Activated CD4-positive, alpha-beta T cell treated with anti-CD3 and anti-CD28 coated beads for 36 hours (primary cell): ENCODE measurements at regions not wholly inside any gene's neighbourhood (a gene's known extent, or its start where the extent isn't known, plus 50 kb on each side); places are given as distances from the start of the nearest gene placed in this dataset.

Source experiments
- ATAC-seq: fragments of 200-7000 bp; cut with Tn5 transposase; one replicate; pipeline ENCODE4 v1.10.0; 2021; ENCODE audit warnings: mild to moderate bottlenecking, moderate library complexity
- CTCF ChIA-PET: fragments of 350-600 bp; sonication (Branson Sonifier 250); formaldehyde crosslinking; loops from one replicate; lab custom pipeline; 2021; ENCODE audit warnings: antibody characterized with exemption; lab: Charles Lee
- POLR2A ChIA-PET: fragments of 350-600 bp; sonication (Branson Sonifier 250); formaldehyde crosslinking; loops from one replicate; lab custom pipeline; 2021; ENCODE audit warnings: antibody characterized with exemption, inconsistent platforms; lab: Charles Lee
- DNase-seq: peaks from one replicate; pipeline ENCODE4 v3.0.0-alpha.2; 2020
- H3K27ac Mint-ChIP-seq: one replicate; pipeline ENCODE4 v1.8.0; 2021; ENCODE audit warnings: mixed read lengths
- H3K27me3 Mint-ChIP-seq: one replicate; pipeline ENCODE4 v1.8.0; 2021; ENCODE audit warnings: mixed read lengths
- H3K36me3 Mint-ChIP-seq: one replicate; pipeline ENCODE4 v1.8.0; 2021; ENCODE audit warnings: low read depth, mixed read lengths
- H3K4me1 Mint-ChIP-seq: one replicate; pipeline ENCODE4 v1.8.0; 2021; ENCODE audit warnings: mixed read lengths
- H3K4me3 Mint-ChIP-seq: one replicate; pipeline ENCODE4 v1.8.0; 2021; ENCODE audit warnings: mild to moderate bottlenecking, moderate library complexity, mixed read lengths
- H3K9me3 Mint-ChIP-seq: one replicate; pipeline ENCODE4 v1.8.0; 2021; ENCODE audit warnings: low read depth, mixed read lengths
- intact Hi-C, 2 experiments: fragments of 100-400 bp; cut with DNase I in 1 of 2; cut with micrococcal nuclease in 1 of 2; formaldehyde crosslinking; loops; one replicate each; pipeline versions ENCODE4 v1.14.2 to v1.15.1; 2022 to 2024; cut with DNase I, micrococcal nuclease

DNA sequence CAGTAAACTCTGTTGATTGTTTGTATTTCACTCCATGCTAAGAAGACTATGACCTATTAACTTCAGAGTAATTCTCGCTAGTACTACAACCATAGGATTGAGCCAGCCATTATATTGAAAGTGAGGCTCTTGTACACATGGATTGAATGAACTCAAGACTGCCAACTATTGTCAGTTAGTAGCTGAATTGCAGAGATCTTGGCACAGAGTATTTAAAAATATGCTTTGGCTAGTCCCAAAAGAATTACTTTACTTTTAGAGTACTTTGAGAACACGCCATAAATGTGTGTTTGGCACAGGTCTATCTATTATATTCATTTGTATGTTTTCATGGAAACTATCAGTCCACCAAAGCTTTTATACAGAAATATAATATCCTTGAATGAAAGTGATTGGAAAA lies 226.7 kb upstream of the DCBLD2 start:
- ChIA-PET POLR2A (no interaction called here), CTCF (no interaction called here)
- Mint-ChIP-seq H3K4me1 (no peaks in the 10 kb centered on the region), H3K36me3 (no peaks in the 10 kb centered on the region), H3K9me3 (no peaks in the 10 kb centered on the region), H3K27me3 (no peaks in the 10 kb centered on the region), H3K4me3 (no peak overlapping the region), H3K27ac (no peak overlapping the region)
- DNase-seq (no peak), ATAC-seq (no peak)
- intact Hi-C loops: no loop called here

DNA sequence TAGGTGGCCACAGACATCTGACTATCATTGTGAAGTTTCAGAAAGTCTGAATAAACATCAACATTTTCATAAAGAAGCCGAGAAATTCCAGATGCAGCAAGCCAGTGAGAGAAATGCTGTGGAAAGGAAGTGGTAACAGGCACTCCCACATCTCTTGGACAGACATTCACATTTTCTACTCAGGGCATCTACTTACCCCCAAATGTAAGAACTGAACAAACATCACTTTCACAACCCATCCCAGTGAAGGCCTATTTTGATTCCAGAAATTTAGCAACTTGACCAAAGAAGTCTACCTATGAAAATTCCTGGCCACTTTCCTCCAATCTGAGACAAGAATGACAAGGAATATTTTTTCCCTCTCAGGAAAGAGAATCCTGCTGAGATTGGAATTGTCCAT lies 224.8 kb upstream of the DCBLD2 start:
- POLR2A ChIA-PET: no interaction called here
- no peaks in the 10 kb centered on the region for H3K27me3 Mint-ChIP-seq
- no peaks in the 10 kb centered on the region for H3K4me1 Mint-ChIP-seq
- intact Hi-C loops: no loop called here
- no peak for DNase-seq
- no peaks in the 10 kb centered on the region for H3K36me3 Mint-ChIP-seq
- no peak for ATAC-seq
- no peak overlapping the region for H3K4me3 Mint-ChIP-seq
- CTCF ChIA-PET: no interaction called here
- no peak overlapping the region for H3K27ac Mint-ChIP-seq
- no peaks in the 10 kb centered on the region for H3K9me3 Mint-ChIP-seq

DNA sequence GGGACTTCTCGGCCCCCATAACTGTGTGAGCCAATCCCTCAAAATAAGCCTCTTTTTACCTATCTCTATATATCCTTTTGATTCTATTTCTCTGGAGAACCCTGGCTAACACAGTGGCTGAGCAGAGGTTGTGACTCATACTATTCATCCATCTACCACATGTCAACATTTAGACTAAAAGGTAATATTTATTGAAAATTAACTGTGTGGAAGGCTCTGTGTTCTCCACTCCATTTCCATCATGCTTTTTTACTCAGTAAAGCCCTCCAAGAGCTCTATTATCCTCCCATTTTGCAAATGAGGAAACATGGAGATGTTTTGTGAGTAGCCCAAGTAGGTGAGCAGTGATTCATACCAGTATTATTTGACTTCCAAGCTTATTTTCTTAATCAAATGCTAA lies 217.9 kb upstream of the DCBLD2 start:
- intact Hi-C loops: no loop called here
- Mint-ChIP-seq H3K27me3 (peaks cover 2% of the 10 kb centered on the region), H3K9me3 (no peaks in the 10 kb centered on the region), H3K4me1 (no peaks in the 10 kb centered on the region), H3K4me3 (no peak overlapping the region), H3K27ac (no peak overlapping the region), H3K36me3 (no peaks in the 10 kb centered on the region)
- ChIA-PET CTCF (no interaction called here), POLR2A (no interaction called here)
- DNase-seq (no peak), ATAC-seq (no peak)

GRCh38 chr3:99118381-99118780 lies 216.9 kb upstream of the DCBLD2 start:
- Mint-ChIP-seq H3K36me3 (no peaks in the 10 kb centered on the region), H3K4me1 (no peaks in the 10 kb centered on the region), H3K4me3 (no peak overlapping the region), H3K27me3 (peaks cover 2% of the 10 kb centered on the region), H3K27ac (no peak overlapping the region), H3K9me3 (no peaks in the 10 kb centered on the region)
- DNase-seq (no peak), ATAC-seq (no peak)
- POLR2A ChIA-PET: no interaction called here
- CTCF ChIA-PET: no interaction called here
- intact Hi-C loops: no loop called here

DNA sequence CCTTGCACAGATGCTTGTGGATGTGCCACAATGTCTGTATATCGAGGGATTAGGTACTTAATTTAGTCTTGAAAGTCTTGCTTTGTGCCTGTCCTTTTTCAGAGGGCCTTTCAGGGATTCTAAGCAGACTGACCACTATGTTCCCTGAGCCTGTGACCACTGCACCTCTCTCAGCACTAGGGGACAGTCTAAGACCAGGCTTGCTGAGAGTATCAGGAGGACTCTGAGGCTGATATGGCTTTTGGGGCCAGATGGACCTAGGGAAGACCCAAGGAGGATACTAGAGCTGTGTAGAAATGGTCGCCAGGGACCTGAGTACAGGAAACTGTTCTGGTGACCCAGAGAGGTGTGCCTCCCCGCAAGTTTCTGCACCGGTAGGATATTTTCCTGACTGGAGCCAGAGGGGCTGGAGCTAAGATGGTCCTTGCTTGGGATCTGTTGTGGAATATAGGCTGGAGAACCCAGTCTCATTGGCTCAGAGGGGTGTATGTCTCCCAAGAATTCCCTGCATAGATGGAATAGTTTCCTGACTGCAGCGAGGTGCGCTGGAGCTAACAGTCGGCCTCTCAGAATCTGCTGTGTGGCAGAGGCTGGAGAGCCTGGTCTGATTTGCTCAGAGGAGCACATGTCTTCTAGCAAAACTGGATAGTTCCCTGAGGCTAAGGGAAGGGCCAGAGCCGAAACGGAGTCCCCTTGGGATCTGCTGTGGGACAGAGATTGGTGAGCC lies 213.2 kb upstream of the DCBLD2 start:
- Mint-ChIP-seq H3K27ac (no peak overlapping the region), H3K4me1 (no peaks in the 10 kb centered on the region), H3K4me3 (no peak overlapping the region), H3K36me3 (no peaks in the 10 kb centered on the region), H3K27me3 (peaks cover 4% of the 10 kb centered on the region), H3K9me3 (no peaks in the 10 kb centered on the region)
- CTCF ChIA-PET: interaction anchor here (0.8 kb wide), 1 partner anchor 654 kb away, joined by 4 read pairs; no protein-coding TSS in a partner anchor
- POLR2A ChIA-PET: no interaction called here
- DNase-seq (no peak), ATAC-seq (no peak)
- intact Hi-C loops: no loop called here

GRCh38 chr3:99111235-99111634 lies 209.7 kb upstream of the DCBLD2 start:
- no peaks in the 10 kb centered on the region for H3K36me3 Mint-ChIP-seq
- ChIA-PET CTCF (no interaction called here), POLR2A (no interaction called here)
- no peak overlapping the region for H3K27ac Mint-ChIP-seq
- no peaks in the 10 kb centered on the region for H3K4me1 Mint-ChIP-seq
- H3K4me3 Mint-ChIP-seq: no peak overlapping the region
- H3K27me3 Mint-ChIP-seq: peaks cover 3% of the 10 kb centered on the region
- H3K9me3 Mint-ChIP-seq: no peaks in the 10 kb centered on the region
- intact Hi-C loops: no loop called here
- DNase-seq: no peak
- no peak for ATAC-seq

GRCh38 chr3:99110401-99110800 lies 208.9 kb upstream of the DCBLD2 start:
- ChIA-PET CTCF (no interaction called here), POLR2A (no interaction called here)
- intact Hi-C loops: no loop called here
- H3K27me3 Mint-ChIP-seq: peaks cover 3% of the 10 kb centered on the region
- no peak overlapping the region for H3K27ac Mint-ChIP-seq
- ATAC-seq (no peak), DNase-seq (no peak)
- H3K4me3 Mint-ChIP-seq: no peak overlapping the region
- H3K36me3 Mint-ChIP-seq: no peaks in the 10 kb centered on the region
- H3K4me1 Mint-ChIP-seq: no peaks in the 10 kb centered on the region
- no peaks in the 10 kb centered on the region for H3K9me3 Mint-ChIP-seq

GRCh38 chr3:99108508-99108907 lies 207.0 kb upstream of the DCBLD2 start:
- ChIA-PET CTCF (no interaction called here), POLR2A (no interaction called here)
- Mint-ChIP-seq H3K4me1 (no peaks in the 10 kb centered on the region), H3K36me3 (no peaks in the 10 kb centered on the region), H3K27me3 (peaks cover 3% of the 10 kb centered on the region), H3K27ac (no peak overlapping the region), H3K9me3 (no peaks in the 10 kb centered on the region), H3K4me3 (no peak overlapping the region)
- no peak for ATAC-seq
- intact Hi-C loops: no loop called here
- DNase-seq: no peak

- ATAC-seq: no peak
- H3K4me1 Mint-ChIP-seq: no peaks in the 10 kb centered on the region
- no peaks in the 10 kb centered on the region for H3K36me3 Mint-ChIP-seq
- no peak overlapping the region for H3K4me3 Mint-ChIP-seq
- intact Hi-C loops: loop anchor here in 1 of 2 experiments (5.0 kb wide), 1 partner anchor 277 kb away; no protein-coding TSS in a partner anchor
- ChIA-PET POLR2A (no interaction called here), CTCF (no interaction called here)
- H3K9me3 Mint-ChIP-seq: no peaks in the 10 kb centered on the region
- H3K27ac Mint-ChIP-seq: no peak overlapping the region
- no peaks in the 10 kb centered on the region for H3K27me3 Mint-ChIP-seq
- no peak for DNase-seq
These were observed 193.1 kb upstream of the DCBLD2 start for GRCh38 chr3:99094606-99095005.

GRCh38 chr3:99087277-99087676 lies 185.8 kb upstream of the DCBLD2 start:
- no peaks in the 10 kb centered on the region for H3K9me3 Mint-ChIP-seq
- no peaks in the 10 kb centered on the region for H3K4me1 Mint-ChIP-seq
- peaks cover 9% of the 10 kb centered on the region for H3K27me3 Mint-ChIP-seq
- H3K36me3 Mint-ChIP-seq: no peaks in the 10 kb centered on the region
- POLR2A ChIA-PET: no interaction called here
- intact Hi-C loops: no loop called here
- H3K4me3 Mint-ChIP-seq: no peak overlapping the region
- H3K27ac Mint-ChIP-seq: no peak overlapping the region
- DNase-seq (no peak), ATAC-seq (no peak)
- CTCF ChIA-PET: no interaction called here

DNA sequence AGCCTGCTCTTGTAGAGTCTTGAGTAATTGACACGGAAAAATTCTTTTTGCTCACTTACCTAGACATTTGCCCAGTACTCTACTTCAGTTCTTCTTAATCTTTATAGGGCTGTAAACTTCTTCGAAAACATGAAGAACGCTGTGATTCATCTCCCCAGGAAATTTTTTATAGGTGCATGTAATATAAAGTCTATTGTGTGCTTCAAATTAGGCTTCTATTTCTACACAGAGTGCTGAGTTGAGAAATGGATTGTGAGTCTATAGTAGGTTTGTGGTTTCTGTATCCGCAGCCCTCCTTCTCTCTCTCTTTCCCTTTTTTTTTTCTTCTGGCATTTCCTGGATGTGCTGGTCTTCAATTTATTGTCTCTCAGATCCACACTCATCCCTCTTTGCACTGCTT lies 183.3 kb upstream of the DCBLD2 start:
- Mint-ChIP-seq H3K9me3 (no peaks in the 10 kb centered on the region), H3K27me3 (peaks cover 11% of the 10 kb centered on the region), H3K4me3 (no peak overlapping the region), H3K4me1 (no peaks in the 10 kb centered on the region), H3K36me3 (no peaks in the 10 kb centered on the region), H3K27ac (no peak overlapping the region)
- ChIA-PET POLR2A (no interaction called here), CTCF (no interaction called here)
- intact Hi-C loops: no loop called here
- ATAC-seq (no peak), DNase-seq (no peak)

DNA sequence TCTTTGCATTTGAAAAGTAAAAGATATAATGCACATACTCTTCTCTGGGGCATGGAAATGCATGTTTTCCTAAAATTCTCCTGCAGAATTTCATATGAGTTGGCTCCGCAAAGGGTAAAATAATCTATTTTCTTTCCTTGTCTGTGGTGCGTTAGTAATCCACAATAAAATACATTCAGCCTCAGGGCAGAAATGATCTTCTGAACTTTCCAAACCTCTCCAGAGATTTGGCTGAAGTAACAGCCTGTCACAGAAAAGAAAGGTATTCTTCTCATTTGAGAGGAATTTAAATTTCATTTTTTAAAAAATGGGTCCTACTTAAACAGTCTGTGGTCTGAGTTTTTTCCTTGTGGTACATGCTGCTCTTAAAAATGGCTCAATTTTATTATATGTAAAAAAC lies 182.7 kb upstream of the DCBLD2 start:
- intact Hi-C loops: no loop called here
- no peak for ATAC-seq
- DNase-seq: no peak
- peaks cover 11% of the 10 kb centered on the region for H3K27me3 Mint-ChIP-seq
- ChIA-PET POLR2A (no interaction called here), CTCF (no interaction called here)
- H3K27ac Mint-ChIP-seq: no peak overlapping the region
- no peaks in the 10 kb centered on the region for H3K9me3 Mint-ChIP-seq
- H3K36me3 Mint-ChIP-seq: no peaks in the 10 kb centered on the region
- H3K4me3 Mint-ChIP-seq: no peak overlapping the region
- H3K4me1 Mint-ChIP-seq: no peaks in the 10 kb centered on the region
